Cardiac fibroblast (primary cell): ENCODE measurements at regions not wholly inside any gene's neighbourhood (a gene's known extent, or its start where the extent isn't known, plus 50 kb on each side); places are given as distances from the start of the nearest gene placed in this dataset.

Experiments
- DNase-seq, 2 donors: peaks; one replicate each; pipeline versions ENCODE4 v3.0.0 to v3.0.0-alpha.2; 2010; ENCODE audit warnings: low read depth in 2 of 2
- H3K4me3 ChIP-seq, 2 donors: replicated peaks in 1 of 2; 1 replicate in 1 of 2; 2 replicates in 1 of 2; pipeline ENCODE4 v1.5.1; 2011; ENCODE audit warnings: low read depth in 2 of 2, low read length in 2 of 2, mild to moderate bottlenecking in 2 of 2, moderate library complexity in 1 of 2
- TF ChIP-seq, protein P1 (sequence below): IDR thresholded peaks from one replicate; pipeline ENCODE4 v1.5.1; 2011; ENCODE audit warnings: low read depth, mild to moderate bottlenecking, low read length, inconsistent platforms

GRCh38 chr5:53201746-53202145, 92.2 kb upstream of the MOCS2 start:
- no peak overlapping the region for H3K4me3 ChIP-seq
- TF ChIP-seq, protein P1, sequence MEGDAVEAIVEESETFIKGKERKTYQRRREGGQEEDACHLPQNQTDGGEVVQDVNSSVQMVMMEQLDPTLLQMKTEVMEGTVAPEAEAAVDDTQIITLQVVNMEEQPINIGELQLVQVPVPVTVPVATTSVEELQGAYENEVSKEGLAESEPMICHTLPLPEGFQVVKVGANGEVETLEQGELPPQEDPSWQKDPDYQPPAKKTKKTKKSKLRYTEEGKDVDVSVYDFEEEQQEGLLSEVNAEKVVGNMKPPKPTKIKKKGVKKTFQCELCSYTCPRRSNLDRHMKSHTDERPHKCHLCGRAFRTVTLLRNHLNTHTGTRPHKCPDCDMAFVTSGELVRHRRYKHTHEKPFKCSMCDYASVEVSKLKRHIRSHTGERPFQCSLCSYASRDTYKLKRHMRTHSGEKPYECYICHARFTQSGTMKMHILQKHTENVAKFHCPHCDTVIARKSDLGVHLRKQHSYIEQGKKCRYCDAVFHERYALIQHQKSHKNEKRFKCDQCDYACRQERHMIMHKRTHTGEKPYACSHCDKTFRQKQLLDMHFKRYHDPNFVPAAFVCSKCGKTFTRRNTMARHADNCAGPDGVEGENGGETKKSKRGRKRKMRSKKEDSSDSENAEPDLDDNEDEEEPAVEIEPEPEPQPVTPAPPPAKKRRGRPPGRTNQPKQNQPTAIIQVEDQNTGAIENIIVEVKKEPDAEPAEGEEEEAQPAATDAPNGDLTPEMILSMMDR: peak; percentile 29
- peak in 1 of 2 donors; percentile 7 for DNase-seq

- TF ChIP-seq, protein P1: no peak
- DNase-seq: no peak
- no peak overlapping the region for H3K4me3 ChIP-seq
Observed at GRCh38 chr5:53206562-53206961, 97.0 kb upstream of the MOCS2 start.

DNA sequence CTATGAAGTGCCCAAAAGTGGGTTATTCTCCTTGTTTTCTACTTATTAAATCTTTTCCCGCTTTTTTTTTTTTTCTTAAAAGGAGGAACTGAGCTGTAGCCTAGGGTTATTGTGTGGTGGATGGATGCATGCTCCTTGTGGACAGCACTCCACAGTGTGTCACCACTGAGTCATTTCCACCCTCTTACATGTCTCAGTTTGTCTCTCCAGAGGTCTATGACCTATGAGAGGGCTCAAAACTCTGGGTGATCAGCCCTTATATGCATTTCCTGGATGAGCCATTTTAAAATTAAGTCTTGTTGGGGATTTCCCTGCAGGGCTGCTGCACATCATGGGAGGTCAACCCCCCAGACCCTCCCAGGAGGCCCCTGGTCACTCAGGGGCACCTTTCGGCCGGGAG, 102.2 kb upstream of the MOCS2 start:
- DNase-seq: peak in 1 of 2 donors; percentile 95
- H3K4me3 ChIP-seq: no peak overlapping the region

DNA sequence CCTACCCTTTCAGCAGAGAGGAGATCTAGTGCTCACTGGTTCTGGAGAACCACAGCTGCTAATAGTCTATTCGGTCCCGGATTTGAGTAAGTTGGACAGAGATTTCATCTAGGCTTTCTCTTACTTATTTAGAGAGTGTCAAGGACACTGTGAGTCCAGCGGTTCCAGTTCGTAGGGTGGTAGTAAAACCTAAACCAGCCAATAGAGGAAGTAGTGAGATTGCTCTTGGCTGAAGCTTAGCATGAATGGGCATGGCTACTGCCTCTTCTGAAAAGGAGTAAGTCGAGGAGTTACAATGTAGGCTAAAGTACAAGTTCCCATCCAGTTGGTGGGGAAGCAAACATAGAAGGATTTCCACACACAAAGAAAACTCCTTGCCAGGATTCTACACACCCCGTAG, 109.6 kb upstream of the MOCS2 start:
- TF ChIP-seq, protein P1: no peak
- H3K4me3 ChIP-seq: no peak overlapping the region

More for the DNA sequence above, 102.2 kb upstream of the MOCS2 start:
- TF ChIP-seq, protein P1: no peak

GRCh38 chr5:53219610-53220009, 110.1 kb upstream of the MOCS2 start:
- TF ChIP-seq, protein P1: no peak
- no peak overlapping the region for H3K4me3 ChIP-seq
- no peak for DNase-seq

More for the DNA sequence above, 109.6 kb upstream of the MOCS2 start:
- DNase-seq: no peak

GRCh38 chr5:53233645-53234405, 124.3 kb upstream of the MOCS2 start:
- TF ChIP-seq, protein P1: no peak
- no peak overlapping the region for H3K4me3 ChIP-seq
- peak in 1 of 2 donors; percentile 58 for DNase-seq

DNA sequence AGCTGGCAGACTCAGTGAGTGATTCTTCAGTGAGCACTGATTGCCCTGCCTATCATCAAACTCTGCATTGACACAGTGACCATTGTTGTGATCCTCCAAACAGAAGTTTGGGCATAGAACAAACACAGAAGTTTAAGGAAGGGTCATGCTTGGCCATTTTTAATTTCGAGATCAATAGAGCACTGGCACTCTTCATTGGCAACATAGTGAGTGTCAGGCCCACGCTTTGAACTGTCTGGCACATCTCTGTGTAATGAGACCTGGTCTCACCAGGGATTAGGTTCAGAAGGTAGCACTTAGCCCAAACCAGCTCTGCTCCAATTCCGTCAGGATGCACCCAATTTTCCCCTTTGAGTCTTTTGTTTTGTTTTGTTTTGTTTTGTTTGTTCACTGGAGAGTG, 127.1 kb upstream of the MOCS2 start:
- TF ChIP-seq, protein P1: no peak
- no peak for DNase-seq
- H3K4me3 ChIP-seq: no peak overlapping the region
